ENCODE measurements at regions not wholly inside any gene's neighbourhood (a gene's known extent, or its start where the extent isn't known, plus 50 kb on each side); places are given as distances from the start of the nearest gene placed in this dataset.

- CTCF ChIA-PET: no interaction called here
- no peak overlapping the region for H3K4me2 ChIP-seq (ENCODE audit: low read length)
- no peak for DNase-seq (ENCODE audit: low read depth, low spot score)
- H3K9me2 ChIP-seq (ENCODE audit: insufficient read depth): no peaks in the 10 kb centered on the region
- H3K4me1 ChIP-seq (ENCODE audit: control insufficient read depth in 1 of 2, insufficient read depth in 2 of 2, low read length in 2 of 2): peaks cover 4 to 12% of the 10 kb centered on the region in 2 experiments; a peak in 3 of 4 replicates
- H3K9me3 ChIP-seq (ENCODE audit: control insufficient read depth in 1 of 2, insufficient read depth in 1 of 2, low read depth in 1 of 2, low read length in 2 of 2): no peaks in the 10 kb centered on the region
- H3K9ac ChIP-seq (ENCODE audit: low read length): no peak overlapping the region
- no peaks in the 10 kb centered on the region for H3K27me3 ChIP-seq (ENCODE audit: insufficient read depth, low read length)
- H3K79me2 ChIP-seq (ENCODE audit: insufficient read depth, low read length): no peaks in the 10 kb centered on the region
- no TSS peak for BruUV-seq (replicated peaks)
- no peak overlapping the region for H2AFZ ChIP-seq (ENCODE audit: low read depth, low read length, poor library complexity, severe bottlenecking)
- no peak for ATAC-seq
- H3K4me3 ChIP-seq (replicated peaks in 1 of 2; ENCODE audit: low read depth in 1 of 2, low read length in 2 of 2): no peak overlapping the region
- no peaks in the 10 kb centered on the region for H4K20me1 ChIP-seq (ENCODE audit: insufficient read depth)
- TF ChIP-seq EZH2phosphoT487 (IDR thresholded peaks at IDR 0.05; ENCODE audit: borderline replicate concordance) (no peak), RAD21 (IDR thresholded peaks at IDR 0.05; ENCODE audit: low read depth) (no peak), FOSL1 (IDR thresholded peaks at IDR 0.05; ENCODE audit: low read depth) (no peak), TCF7L2 (IDR thresholded peaks at IDR 0.05; ENCODE audit: borderline replicate concordance, extremely low read depth, insufficient read depth, insufficient read length) (no peak), POLR2A (IDR thresholded peaks at IDR 0.05; ENCODE audit: borderline replicate concordance, extremely low read depth, insufficient read depth, insufficient read length) (no peak), POLR2AphosphoS5 (IDR thresholded peaks at IDR 0.05; ENCODE audit: low read depth, low read length) (no peak), ATF3 (IDR thresholded peaks at IDR 0.05) (no peak), CEBPB (IDR thresholded peaks at IDR 0.05; ENCODE audit: low read depth) (no peak), MAX (IDR thresholded peaks at IDR 0.05) (no peak), SRF (IDR thresholded peaks at IDR 0.05; ENCODE audit: low read depth) (no peak), YY1 (IDR thresholded peaks at IDR 0.05; ENCODE audit: extremely low read depth, insufficient replicate concordance, low read depth, low read length) (no peak)
- H3K36me3 ChIP-seq (ENCODE audit: control insufficient read depth in 1 of 2, insufficient read depth in 2 of 2, low read length in 2 of 2): no peaks in the 10 kb centered on the region
- POLR2A ChIA-PET: no interaction called here
- intact Hi-C loops (cut with micrococcal nuclease): no loop called here
- RAD21 ChIA-PET (ENCODE audit: low non-redundant PET in 1 of 2, low total read pairs in 2 of 2, uncharacterized antibody in 2 of 2, unreplicated experiment in 2 of 2): no interaction called here
- no peak overlapping the region for H3K27ac ChIP-seq (ENCODE audit: low read depth, low read length)
Measured at GRCh38 chr14:104345621-104346462, 207.5 kb downstream of the KIF26A start.
